ENCODE measurements at regions not wholly inside any gene's neighbourhood (a gene's known extent, or its start where the extent isn't known, plus 50 kb on each side); places are given as distances from the start of the nearest gene placed in this dataset.

GRCh38 chr14:25501749-25502148, 451.8 kb upstream of the STXBP6 start:
- H3K36me3 ChIP-seq = no peaks in the 10 kb centered on the region
- no peaks in the 10 kb centered on the region for H3K9me3 ChIP-seq
- no peaks in the 10 kb centered on the region for H3K27me3 ChIP-seq
- H3K4me1 ChIP-seq = no peaks in the 10 kb centered on the region
- ATAC-seq = no peak
- H3K27ac ChIP-seq = no peak overlapping the region
- WGBS, 2 donors (ENCODE audit: low coverage in 1 of 2) = 79 to 88% methylated on average over 6 of the region's 6 CpGs
- no peak for TF ChIP-seq CTCF (IDR thresholded peaks at IDR 0.05)
- TF ChIP-seq EP300 (IDR thresholded peaks at IDR 0.05) = no peak
- no peak for TF ChIP-seq POLR2AphosphoS5 (IDR thresholded peaks at IDR 0.05)
- no peak for TF ChIP-seq POLR2A (IDR thresholded peaks at IDR 0.05)
- H3K4me3 ChIP-seq = no peak overlapping the region

GRCh38 chr14:25488961-25489360, 439.0 kb upstream of the STXBP6 start:
- 57 to 58% methylated on average over 3 of the region's 3 CpGs for WGBS, 2 donors (ENCODE audit: low coverage in 1 of 2)
- ATAC-seq = no peak
- TF ChIP-seq EP300 (IDR thresholded peaks at IDR 0.05) (no peak), POLR2A (IDR thresholded peaks at IDR 0.05) (no peak), CTCF (IDR thresholded peaks at IDR 0.05) (no peak), POLR2AphosphoS5 (IDR thresholded peaks at IDR 0.05) (no peak)

GRCh38 chr14:25485381-25485780, 435.4 kb upstream of the STXBP6 start:
- no peaks in the 10 kb centered on the region for H3K9me3 ChIP-seq
- H3K4me1 ChIP-seq = no peaks in the 10 kb centered on the region
- no peak for ATAC-seq
- no peaks in the 10 kb centered on the region for H3K36me3 ChIP-seq
- 25 to 33% methylated on average over 1 of the region's 1 CpG for WGBS, 2 donors (ENCODE audit: low coverage in 1 of 2)
- H3K27ac ChIP-seq = no peak overlapping the region
- H3K4me3 ChIP-seq = no peak overlapping the region
- H3K27me3 ChIP-seq = no peaks in the 10 kb centered on the region
- TF ChIP-seq POLR2AphosphoS5 (IDR thresholded peaks at IDR 0.05) = no peak

More at GRCh38 chr14:25488961-25489360, 439.0 kb upstream of the STXBP6 start:
- Histone ChIP-seq H3K9me3 (no peaks in the 10 kb centered on the region), H3K4me1 (no peaks in the 10 kb centered on the region), H3K4me3 (no peak overlapping the region), H3K27me3 (no peaks in the 10 kb centered on the region), H3K36me3 (no peaks in the 10 kb centered on the region), H3K27ac (no peak overlapping the region)

GRCh38 chr14:25484906-25485305, 435.0 kb upstream of the STXBP6 start:
- Histone ChIP-seq H3K36me3 (no peaks in the 10 kb centered on the region), H3K4me3 (no peak overlapping the region), H3K4me1 (no peaks in the 10 kb centered on the region), H3K27me3 (no peaks in the 10 kb centered on the region), H3K9me3 (no peaks in the 10 kb centered on the region), H3K27ac (no peak overlapping the region)
- TF ChIP-seq POLR2AphosphoS5 (IDR thresholded peaks at IDR 0.05) (no peak), EP300 (IDR thresholded peaks at IDR 0.05) (no peak), POLR2A (IDR thresholded peaks at IDR 0.05) (no peak), CTCF (IDR thresholded peaks at IDR 0.05) (no peak)
- 31 to 50% methylated on average over 1 of the region's 1 CpG for WGBS, 2 donors (ENCODE audit: low coverage in 1 of 2)
- ATAC-seq = no peak

- no peaks in the 10 kb centered on the region for H3K9me3 ChIP-seq
- no peak overlapping the region for H3K4me3 ChIP-seq
- ATAC-seq = no peak
- no peaks in the 10 kb centered on the region for H3K36me3 ChIP-seq
- WGBS, 2 donors (ENCODE audit: low coverage in 1 of 2) = 61 to 89% methylated on average over 1 of the region's 1 CpG
- TF ChIP-seq POLR2AphosphoS5 (IDR thresholded peaks at IDR 0.05) (no peak), POLR2A (IDR thresholded peaks at IDR 0.05) (no peak), EP300 (IDR thresholded peaks at IDR 0.05) (no peak), CTCF (IDR thresholded peaks at IDR 0.05) (no peak)
- no peak overlapping the region for H3K27ac ChIP-seq
- no peaks in the 10 kb centered on the region for H3K27me3 ChIP-seq
- no peaks in the 10 kb centered on the region for H3K4me1 ChIP-seq
Measured at GRCh38 chr14:25484235-25484634, 434.3 kb upstream of the STXBP6 start.
